Gastrocnemius medialis (tissue), 4 donors: ENCODE measurements at regions not wholly inside any gene's neighbourhood (a gene's known extent, or its start where the extent isn't known, plus 50 kb on each side); places are given as distances from the start of the nearest gene placed in this dataset.

ENCODE experiments used
- ATAC-seq, 2 donors: fragments of 150-250 bp; one replicate each; pipeline ENCODE4 v1.9.1; 2016
- DNase-seq, 2 donors: peaks; one replicate each; pipeline ENCODE4 v3.0.0-alpha.2; 2019
- H3K27ac ChIP-seq, 4 donors: fragments of 200-600 bp; sonication (generic); 1 replicate in 1 of 4; 2 replicates in 3 of 4; pipeline ENCODE4 v1.5.1; 2016 to 2018; ENCODE audit warnings: mild to moderate bottlenecking in 2 of 4, moderate library complexity in 1 of 4
- H3K27me3 ChIP-seq, 3 donors: fragments of 200-600 bp; sonication (generic) in 2 of 3; 1 replicate in 1 of 3; 2 replicates in 2 of 3; pipeline versions ENCODE4 v1.5.1 to v1.6.0; 2016 to 2019; ENCODE audit warnings: mild to moderate bottlenecking in 1 of 3, moderate library complexity in 1 of 3
- H3K36me3 ChIP-seq, 2 donors: fragments of 200-600 bp; sonication (generic) in 1 of 2; one replicate each; pipeline ENCODE4 v1.5.1; 2017 to 2018
- H3K4me1 ChIP-seq, 2 donors: fragments of 200-600 bp; sonication (generic) in 1 of 2; one replicate each; pipeline ENCODE4 v1.5.1; 2016 to 2017; ENCODE audit warnings: mild to moderate bottlenecking in 2 of 2
- H3K4me3 ChIP-seq, 4 donors: fragments of 200-600 bp; sonication (generic) in 3 of 4; 1 replicate in 1 of 4; 2 replicates in 3 of 4; pipeline ENCODE4 v1.5.1; 2016 to 2019; ENCODE audit warnings: mild to moderate bottlenecking in 2 of 4
- H3K9me3 ChIP-seq, 3 donors: fragments of 200-600 bp; sonication (generic) in 2 of 3; 1 replicate in 1 of 3; 2 replicates in 2 of 3; pipeline ENCODE4 v1.5.1; 2016 to 2019
- POLR2A ChIP-seq, 2 donors: fragments of 450-650 bp; IDR thresholded peaks; one replicate each; pipeline ENCODE4 v1.6.1; 2017; ENCODE audit warnings: antibody characterized with exemption in 2 of 2, mild to moderate bottlenecking in 2 of 2, moderate library complexity in 2 of 2
- in situ Hi-C, 4 donors: fragments of 200-750 bp; cut with MboI; loops; one replicate each; pipeline versions ENCODE4 v1.15.0 to v1.8.0; 2017; ENCODE audit warnings: low sequenced_read_pairs in 4 of 4
- intact Hi-C: fragments of 100-400 bp; cut with DNase I; formaldehyde crosslinking; loops from one replicate; pipeline ENCODE4 v1.15.1; 2023; ENCODE audit warnings: low total_unique reads
- TF ChIP-seq, protein P1 (sequence below), 5 experiments: fragments of 450-650 bp in 3 of 5; fragments of 200-600 bp in 2 of 5; sonication (generic) in 2 of 5; IDR thresholded peaks in 4 of 5; conservative IDR thresholded peaks in 1 of 5; 1 replicate in 4 of 5; 2 replicates in 1 of 5; pipeline ENCODE4 v1.5.1; 2016 to 2019; ENCODE audit warnings: antibody characterized with exemption in 5 of 5, mild to moderate bottlenecking in 3 of 5, moderate library complexity in 3 of 5

DNA sequence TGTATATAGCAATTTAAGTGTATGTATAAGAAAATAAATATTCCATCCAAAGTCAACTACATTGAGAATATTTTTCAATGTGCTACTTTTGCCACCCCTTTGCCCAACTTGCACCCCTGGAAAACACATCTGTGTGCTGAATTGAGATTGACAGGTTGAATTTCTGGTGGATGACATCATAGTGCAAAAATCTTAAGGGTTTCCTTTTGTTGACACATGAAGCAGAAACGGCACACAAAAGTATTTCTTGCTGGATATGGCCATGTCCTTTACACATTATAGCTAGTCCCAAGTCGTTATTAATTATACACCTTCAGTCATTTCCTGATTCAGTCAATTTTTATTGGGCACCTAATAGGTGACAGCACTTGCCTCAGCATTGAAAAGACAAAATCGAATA, 188.7 kb upstream of the FBXL4 start:
- ATAC-seq: no peak
- H3K27me3 ChIP-seq: no peaks in the 10 kb centered on the region
- no peaks in the 10 kb centered on the region for H3K36me3 ChIP-seq
- H3K4me1 ChIP-seq: no peaks in the 10 kb centered on the region
- no peak overlapping the region for H3K4me3 ChIP-seq
- TF ChIP-seq, protein P1, sequence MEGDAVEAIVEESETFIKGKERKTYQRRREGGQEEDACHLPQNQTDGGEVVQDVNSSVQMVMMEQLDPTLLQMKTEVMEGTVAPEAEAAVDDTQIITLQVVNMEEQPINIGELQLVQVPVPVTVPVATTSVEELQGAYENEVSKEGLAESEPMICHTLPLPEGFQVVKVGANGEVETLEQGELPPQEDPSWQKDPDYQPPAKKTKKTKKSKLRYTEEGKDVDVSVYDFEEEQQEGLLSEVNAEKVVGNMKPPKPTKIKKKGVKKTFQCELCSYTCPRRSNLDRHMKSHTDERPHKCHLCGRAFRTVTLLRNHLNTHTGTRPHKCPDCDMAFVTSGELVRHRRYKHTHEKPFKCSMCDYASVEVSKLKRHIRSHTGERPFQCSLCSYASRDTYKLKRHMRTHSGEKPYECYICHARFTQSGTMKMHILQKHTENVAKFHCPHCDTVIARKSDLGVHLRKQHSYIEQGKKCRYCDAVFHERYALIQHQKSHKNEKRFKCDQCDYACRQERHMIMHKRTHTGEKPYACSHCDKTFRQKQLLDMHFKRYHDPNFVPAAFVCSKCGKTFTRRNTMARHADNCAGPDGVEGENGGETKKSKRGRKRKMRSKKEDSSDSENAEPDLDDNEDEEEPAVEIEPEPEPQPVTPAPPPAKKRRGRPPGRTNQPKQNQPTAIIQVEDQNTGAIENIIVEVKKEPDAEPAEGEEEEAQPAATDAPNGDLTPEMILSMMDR (IDR thresholded peaks at IDR 0.05 in 4 of 5, conservative IDR thresholded peaks at IDR 0.05 in 1 of 5): no peak
- TF ChIP-seq POLR2A (IDR thresholded peaks at IDR 0.05): no peak
- DNase-seq: no peak
- H3K27ac ChIP-seq: no peak overlapping the region
- intact Hi-C loops (no loop called here), in situ Hi-C loops (no loop called here)
- no peaks in the 10 kb centered on the region for H3K9me3 ChIP-seq

DNA sequence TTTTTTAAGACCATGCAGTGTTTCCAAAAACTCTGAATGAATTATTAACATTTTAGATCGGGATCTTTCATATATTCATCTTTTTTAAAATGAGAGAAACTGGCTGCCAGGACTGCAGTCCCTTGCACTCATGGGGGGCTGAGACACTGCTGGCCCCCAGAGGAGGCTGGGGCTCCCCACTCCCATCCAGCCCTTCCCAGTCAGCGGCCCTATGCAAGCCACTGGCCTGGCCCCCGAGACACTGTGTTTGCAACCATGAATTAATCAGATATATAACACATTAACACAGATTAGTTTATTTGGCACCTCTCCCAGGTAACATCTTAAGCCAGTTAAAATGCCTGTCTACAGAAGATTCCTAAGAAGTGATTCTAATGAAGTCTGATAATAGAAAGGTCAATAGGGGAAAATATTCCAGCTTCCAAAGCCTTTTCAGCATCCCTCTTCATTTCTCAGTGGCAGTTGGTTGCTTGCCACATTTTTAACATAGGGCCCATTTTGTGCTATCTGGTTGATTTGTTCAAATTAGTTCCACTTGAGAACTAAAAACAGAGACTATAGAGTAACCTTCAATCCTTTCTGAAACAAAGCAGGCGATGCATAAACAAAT, 184.4 kb upstream of the FBXL4 start:
- TF ChIP-seq POLR2A (IDR thresholded peaks at IDR 0.05): no peak
- TF ChIP-seq, protein P1 (IDR thresholded peaks at IDR 0.05 in 4 of 5, conservative IDR thresholded peaks at IDR 0.05 in 1 of 5): no peak

DNA sequence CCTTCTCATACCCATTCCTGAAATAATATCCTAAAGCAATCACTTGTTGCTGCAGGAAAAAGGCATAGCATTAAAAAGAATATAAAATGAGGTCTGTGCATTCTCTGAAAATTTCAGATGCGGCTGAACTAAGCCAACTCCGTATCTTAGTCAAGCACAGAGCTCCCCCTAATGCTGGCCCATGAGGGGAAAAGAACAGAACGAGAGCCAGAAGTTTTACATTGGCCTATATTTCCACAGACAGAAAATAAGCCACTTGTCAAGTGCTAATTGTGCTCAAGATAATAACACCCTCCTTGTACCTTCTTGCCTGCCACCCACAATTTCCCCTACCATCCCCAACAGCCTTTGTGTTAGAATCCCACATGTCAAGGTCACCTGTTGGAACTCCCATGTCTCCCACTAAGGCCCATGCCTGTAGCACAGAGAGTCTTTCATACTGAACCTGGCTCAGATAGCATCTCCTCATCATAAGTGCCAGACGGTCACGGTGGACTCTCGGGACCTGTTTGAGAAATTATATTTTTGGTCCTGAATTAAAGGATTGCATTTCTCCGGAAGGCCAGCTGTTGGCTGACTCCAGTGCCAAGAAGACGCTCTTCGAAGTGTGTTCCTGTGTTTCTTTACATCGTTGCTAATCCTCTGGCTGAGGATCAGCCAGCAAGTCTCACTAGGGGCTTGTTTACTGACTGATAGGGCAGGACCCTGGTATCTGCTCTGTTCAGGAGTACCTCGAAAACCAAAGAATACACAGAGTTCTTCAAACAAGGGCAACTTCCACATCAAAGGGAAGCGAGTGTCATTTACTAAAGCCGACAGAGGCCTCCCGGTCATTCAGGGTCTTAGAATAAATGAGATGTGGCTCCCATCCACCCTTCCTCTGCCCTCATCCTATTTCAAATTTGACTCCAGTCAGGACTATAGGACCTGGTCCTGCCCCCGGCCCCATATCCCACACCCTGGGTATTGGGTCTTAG, 183.4 kb upstream of the FBXL4 start:
- no peak for TF ChIP-seq POLR2A (IDR thresholded peaks at IDR 0.05)
- TF ChIP-seq, protein P1 (IDR thresholded peaks at IDR 0.05 in 4 of 5, conservative IDR thresholded peaks at IDR 0.05 in 1 of 5): no peak

More for the DNA sequence above, 184.4 kb upstream of the FBXL4 start:
- intact Hi-C loops (no loop called here), in situ Hi-C loops (no loop called here)
- no peaks in the 10 kb centered on the region for H3K27me3 ChIP-seq
- no peak overlapping the region for H3K4me3 ChIP-seq
- no peak overlapping the region for H3K27ac ChIP-seq
- no peaks in the 10 kb centered on the region for H3K4me1 ChIP-seq
- no peak for ATAC-seq
- H3K9me3 ChIP-seq: no peaks in the 10 kb centered on the region
- no peak for DNase-seq
- no peaks in the 10 kb centered on the region for H3K36me3 ChIP-seq

DNA sequence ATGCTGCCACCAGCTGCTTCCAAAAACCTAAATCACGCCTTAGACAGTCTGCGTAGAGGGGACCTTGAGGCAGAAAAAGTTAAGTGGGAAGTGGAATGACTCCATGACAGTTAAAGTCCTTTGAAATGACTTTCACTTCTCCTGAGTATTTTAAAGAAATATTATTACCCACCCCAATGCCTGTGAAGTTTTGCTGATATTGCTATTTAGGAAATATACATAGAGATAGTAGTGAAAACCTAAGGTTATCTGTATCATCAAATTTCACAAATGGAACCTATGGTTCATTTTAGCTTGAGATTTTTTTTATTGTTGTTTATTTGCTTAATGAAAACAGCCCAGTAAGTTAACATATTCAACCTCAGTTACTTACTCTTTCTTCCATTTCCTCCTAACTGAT, 182.1 kb upstream of the FBXL4 start:
- Histone ChIP-seq H3K36me3 (no peaks in the 10 kb centered on the region), H3K9me3 (no peaks in the 10 kb centered on the region), H3K27ac (no peak overlapping the region), H3K4me3 (no peak overlapping the region), H3K27me3 (no peaks in the 10 kb centered on the region), H3K4me1 (no peaks in the 10 kb centered on the region)
- intact Hi-C loops (no loop called here), in situ Hi-C loops (no loop called here)
- DNase-seq (no peak), ATAC-seq (no peak)
- TF ChIP-seq POLR2A (IDR thresholded peaks at IDR 0.05): no peak
- TF ChIP-seq, protein P1 (IDR thresholded peaks at IDR 0.05 in 4 of 5, conservative IDR thresholded peaks at IDR 0.05 in 1 of 5): no peak

More for the DNA sequence above, 183.4 kb upstream of the FBXL4 start:
- in situ Hi-C loops (no loop called here), intact Hi-C loops (no loop called here)
- no peaks in the 10 kb centered on the region for H3K9me3 ChIP-seq
- DNase-seq (no peak), ATAC-seq (no peak)
- no peaks in the 10 kb centered on the region for H3K36me3 ChIP-seq
- no peak overlapping the region for H3K27ac ChIP-seq
- H3K27me3 ChIP-seq: no peaks in the 10 kb centered on the region
- no peak overlapping the region for H3K4me3 ChIP-seq
- no peaks in the 10 kb centered on the region for H3K4me1 ChIP-seq
